ENCODE measurements at regions not wholly inside any gene's neighbourhood (a gene's known extent, or its start where the extent isn't known, plus 50 kb on each side); places are given as distances from the start of the nearest gene placed in this dataset.
A peak's percentile ranks its signal among the peaks of the same experiment; 100 is the strongest.
"Not testable (repeated sequence)": the region's sequence is repeated elsewhere in the genome, so short reads cannot be mapped to it uniquely, and the experiment has no call there.

DNA sequence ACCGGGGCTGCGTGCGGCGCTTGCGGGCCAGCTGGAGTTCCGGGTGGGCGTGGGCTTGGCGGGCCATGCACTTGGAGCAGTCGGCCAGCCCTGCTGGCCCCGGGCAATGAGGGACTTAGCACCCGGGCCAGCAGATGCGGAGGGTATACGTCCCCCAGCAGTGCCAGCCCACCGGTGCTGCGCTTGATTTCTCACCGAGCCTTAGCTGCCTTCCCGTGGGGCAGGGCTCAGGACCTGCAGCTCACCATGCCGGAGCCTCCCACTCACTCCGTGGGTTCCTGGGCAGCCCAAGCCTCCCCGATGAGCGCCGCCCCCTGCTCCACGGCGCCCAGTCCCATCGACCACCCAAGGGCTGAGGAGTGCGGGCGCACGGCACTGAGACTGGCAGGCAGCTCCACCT lies 51.4 kb upstream of the INPP4B start:
- H3K4me3 ChIP-seq; H3K4me1 ChIP-seq; H3K27me3 ChIP-seq; H3K36me3 ChIP-seq; DNase-seq; intact Hi-C loops (cut with DNase I; ENCODE audit: low total_unique reads); H3K27ac ChIP-seq: not testable (repeated sequence)
- H3K9me3 ChIP-seq, result peaks cover 0 to 32% (median 13%) of the 10 kb centered on the region in 4 donors
- WGBS, 5 donors, result 84 to 98% (median 92%) methylated on average over 15 to 28 of the region's 28 CpGs

DNA sequence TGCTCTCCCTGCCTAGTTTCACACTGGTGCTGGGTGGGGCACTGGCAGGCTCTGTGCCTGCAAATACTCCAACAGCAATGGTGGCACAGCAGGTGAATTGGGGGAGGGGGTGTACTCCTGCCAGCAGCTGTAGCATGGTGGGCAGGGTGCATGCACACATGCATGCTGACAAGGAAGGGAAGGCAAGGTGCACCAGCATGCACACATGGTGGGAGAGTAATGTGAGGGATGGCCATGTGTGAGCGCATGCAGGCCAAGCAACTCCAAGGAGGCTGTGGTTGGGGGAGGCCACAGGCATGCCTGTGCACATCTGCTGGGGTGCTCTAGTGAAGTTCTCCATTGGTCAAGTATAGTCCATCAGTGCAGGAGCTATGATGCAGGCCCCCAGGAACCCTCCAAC lies 54.5 kb upstream of the INPP4B start:
- peaks cover 0 to 4% (median 0%) of the 10 kb centered on the region in 4 donors for H3K9me3 ChIP-seq
- 85 to 100% (median 100%) methylated on average over 1 of the region's 1 CpG; no CpG with 5 or more reads in 1 of the 5 donors for WGBS, 5 donors

DNA sequence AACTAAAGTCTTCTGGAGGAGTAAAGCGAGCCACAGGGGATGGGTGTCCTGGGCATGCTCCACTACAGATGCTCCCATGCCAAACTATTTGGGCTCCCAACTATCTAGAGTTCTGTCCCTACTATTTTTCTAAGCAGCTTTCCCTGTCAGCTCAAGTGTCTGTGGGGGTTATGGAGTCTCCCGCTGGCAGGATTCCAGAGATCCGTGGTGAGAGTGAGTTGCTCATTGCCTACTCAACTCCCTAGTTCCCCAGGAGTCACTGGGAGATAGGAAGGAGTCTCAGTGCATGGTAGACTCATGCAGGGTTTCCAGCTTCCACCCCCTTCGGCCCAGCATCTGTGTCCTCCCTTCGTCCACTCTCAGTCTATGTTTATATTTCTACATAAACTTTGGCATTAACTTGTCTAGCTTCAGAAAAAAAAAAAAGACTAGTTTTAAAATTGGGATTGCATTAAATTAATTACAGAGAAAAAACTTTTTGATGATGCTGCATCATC lies 55.1 kb upstream of the INPP4B start:
- H3K27me3 ChIP-seq, result no peaks in the 10 kb centered on the region
- TF ChIP-seq EP300 (IDR thresholded peaks at IDR 0.05) (no peak), POLR2AphosphoS5 (IDR thresholded peaks at IDR 0.05) (no peak), POLR2A (IDR thresholded peaks at IDR 0.05) (no peak)
- TF ChIP-seq, protein P1, sequence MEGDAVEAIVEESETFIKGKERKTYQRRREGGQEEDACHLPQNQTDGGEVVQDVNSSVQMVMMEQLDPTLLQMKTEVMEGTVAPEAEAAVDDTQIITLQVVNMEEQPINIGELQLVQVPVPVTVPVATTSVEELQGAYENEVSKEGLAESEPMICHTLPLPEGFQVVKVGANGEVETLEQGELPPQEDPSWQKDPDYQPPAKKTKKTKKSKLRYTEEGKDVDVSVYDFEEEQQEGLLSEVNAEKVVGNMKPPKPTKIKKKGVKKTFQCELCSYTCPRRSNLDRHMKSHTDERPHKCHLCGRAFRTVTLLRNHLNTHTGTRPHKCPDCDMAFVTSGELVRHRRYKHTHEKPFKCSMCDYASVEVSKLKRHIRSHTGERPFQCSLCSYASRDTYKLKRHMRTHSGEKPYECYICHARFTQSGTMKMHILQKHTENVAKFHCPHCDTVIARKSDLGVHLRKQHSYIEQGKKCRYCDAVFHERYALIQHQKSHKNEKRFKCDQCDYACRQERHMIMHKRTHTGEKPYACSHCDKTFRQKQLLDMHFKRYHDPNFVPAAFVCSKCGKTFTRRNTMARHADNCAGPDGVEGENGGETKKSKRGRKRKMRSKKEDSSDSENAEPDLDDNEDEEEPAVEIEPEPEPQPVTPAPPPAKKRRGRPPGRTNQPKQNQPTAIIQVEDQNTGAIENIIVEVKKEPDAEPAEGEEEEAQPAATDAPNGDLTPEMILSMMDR (IDR thresholded peaks at IDR 0.05), result no peak
- H3K4me1 ChIP-seq, result no peaks in the 10 kb centered on the region
- H3K36me3 ChIP-seq, result no peaks in the 10 kb centered on the region
- no peaks in the 10 kb centered on the region for H3K9me3 ChIP-seq
- WGBS, 5 donors, result 47 to 72% (median 61%) methylated on average over 5 of the region's 5 CpGs
- DNase-seq, result peak in 1 of 2 donors; percentile 16
- intact Hi-C loops (cut with DNase I; ENCODE audit: low total_unique reads), result no loop called here
- H3K4me3 ChIP-seq, result no peak overlapping the region
- H3K27ac ChIP-seq, result no peak overlapping the region

More for the DNA sequence above, 54.5 kb upstream of the INPP4B start:
- H3K36me3 ChIP-seq, result no peaks in the 10 kb centered on the region
- no peak overlapping the region for H3K27ac ChIP-seq
- H3K27me3 ChIP-seq, result no peaks in the 10 kb centered on the region
- TF ChIP-seq, protein P1 (IDR thresholded peaks at IDR 0.05), result no peak
- TF ChIP-seq EP300 (IDR thresholded peaks at IDR 0.05), result no peak
- no peaks in the 10 kb centered on the region for H3K4me1 ChIP-seq
- DNase-seq, result no peak
- intact Hi-C loops (cut with DNase I; ENCODE audit: low total_unique reads), result no loop called here
- H3K4me3 ChIP-seq, result no peak overlapping the region

DNA sequence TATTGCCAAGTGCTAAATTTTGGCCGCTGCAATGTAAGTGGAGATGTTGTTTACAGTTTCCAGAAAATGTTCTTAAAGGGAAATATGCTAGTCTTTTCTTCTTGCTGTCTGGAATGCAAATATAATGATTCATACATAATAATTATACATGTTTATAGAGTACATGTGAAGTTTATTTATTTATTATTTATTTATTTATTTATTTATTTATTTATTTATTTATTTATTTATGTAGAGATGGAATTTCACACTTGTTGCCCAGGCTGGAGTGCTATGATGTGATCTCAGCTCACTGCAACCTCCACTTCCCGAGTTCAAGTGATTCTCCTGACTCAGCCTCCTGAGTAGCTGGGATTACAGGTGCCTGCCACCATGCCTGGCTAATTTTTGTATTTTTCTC lies 57.5 kb upstream of the INPP4B start:
- DNase-seq; H3K9me3 ChIP-seq; H3K27me3 ChIP-seq; H3K36me3 ChIP-seq; H3K27ac ChIP-seq; intact Hi-C loops (cut with DNase I; ENCODE audit: low total_unique reads); H3K4me3 ChIP-seq; H3K4me1 ChIP-seq: not testable (repeated sequence)
- 68 to 74% (median 71%) methylated on average over 2 of the region's 2 CpGs for WGBS, 5 donors

DNA sequence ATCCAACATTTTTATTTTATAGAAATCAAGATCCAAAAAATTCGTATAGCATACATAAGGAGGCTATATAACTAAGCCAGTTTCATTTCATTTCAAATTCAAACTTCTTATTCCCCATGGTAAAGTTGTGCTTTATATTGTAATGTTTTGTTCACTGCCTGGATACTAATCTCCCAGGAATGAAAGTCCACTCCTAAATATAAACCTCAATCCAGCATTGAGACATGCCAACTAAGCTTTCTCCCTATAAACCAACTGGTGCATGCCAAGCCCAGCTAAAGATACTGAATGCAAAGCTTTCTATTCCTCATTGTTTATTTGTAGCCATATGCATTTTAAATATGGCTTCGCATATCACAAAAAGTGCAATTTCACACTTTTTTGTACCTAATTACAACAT lies 63.8 kb upstream of the INPP4B start:
- WGBS, 5 donors, result 55 to 71% (median 58%) methylated on average over 2 of the region's 2 CpGs
- H3K9me3 ChIP-seq, result no peaks in the 10 kb centered on the region
- H3K36me3 ChIP-seq, result no peaks in the 10 kb centered on the region
- intact Hi-C loops (cut with DNase I; ENCODE audit: low total_unique reads), result no loop called here
- peak in 1 of 2 donors; percentile 20 for DNase-seq
- TF ChIP-seq, protein P1 (IDR thresholded peaks at IDR 0.05), result no peak
- TF ChIP-seq POLR2AphosphoS5 (IDR thresholded peaks at IDR 0.05), result no peak
- TF ChIP-seq POLR2A (IDR thresholded peaks at IDR 0.05), result no peak
- no peak for TF ChIP-seq EP300 (IDR thresholded peaks at IDR 0.05)
- peaks cover 0 to 8% (median 0%) of the 10 kb centered on the region in 4 donors for H3K4me1 ChIP-seq
- no peaks in the 10 kb centered on the region for H3K27me3 ChIP-seq
- no peak overlapping the region for H3K4me3 ChIP-seq
- H3K27ac ChIP-seq, result peak overlapping the region in 1 of 5 donors; percentile 21

Measured in stomach (tissue), 8 donors.